ENCODE measurements at regions not wholly inside any gene's neighbourhood (a gene's known extent, or its start where the extent isn't known, plus 50 kb on each side); places are given as distances from the start of the nearest gene placed in this dataset.

DNA sequence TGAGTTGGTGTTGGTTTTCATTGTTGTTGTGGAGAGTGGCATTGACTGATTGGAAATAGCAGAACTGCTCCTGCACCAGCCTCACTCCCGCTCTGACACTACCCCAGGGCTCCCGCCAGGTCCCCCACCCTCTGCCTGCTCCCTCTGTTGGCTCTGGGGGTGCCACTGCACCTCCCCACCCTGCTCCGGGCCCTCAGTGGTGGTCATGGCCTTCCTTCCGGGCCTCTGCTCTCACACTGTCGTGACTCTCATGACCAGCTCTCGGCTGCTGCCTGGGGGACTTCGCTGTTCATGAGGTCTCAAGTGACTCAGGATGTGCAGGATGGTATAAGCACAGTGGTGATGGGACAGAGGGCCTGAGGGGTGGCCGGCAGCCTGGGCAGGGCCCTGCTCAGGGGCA, 113.2 kb downstream of the MARCHF4 start:
- H2AFZ ChIP-seq (ENCODE audit: low read length): no peak overlapping the region

DNA sequence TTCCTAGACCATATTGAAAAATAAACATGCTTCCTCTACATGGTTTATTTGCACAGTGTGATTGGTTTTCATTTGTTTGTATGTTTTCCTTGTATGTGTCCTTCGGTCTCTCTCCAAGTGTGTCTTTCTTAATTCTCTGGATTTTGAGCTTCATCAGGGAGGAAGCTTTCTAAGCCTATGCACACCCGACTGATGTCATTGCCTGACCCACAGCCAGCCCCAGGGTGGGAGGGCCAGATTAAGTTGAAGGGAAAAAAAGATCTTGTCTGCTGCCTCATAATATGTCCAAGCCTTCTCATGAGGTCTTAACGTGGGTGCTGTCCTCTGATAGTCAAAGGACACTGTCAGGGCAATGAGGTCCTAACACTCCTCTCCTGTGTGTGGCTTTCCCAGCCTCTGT, 115.2 kb downstream of the MARCHF4 start:
- no peaks in the 10 kb centered on the region for H3K9me3 ChIP-seq (ENCODE audit: insufficient read depth, low read depth, low read length)
- H3K27me3 ChIP-seq (ENCODE audit: insufficient read depth, low read length, poor library complexity, severe bottlenecking): no peaks in the 10 kb centered on the region
- H2AFZ ChIP-seq (ENCODE audit: low read length): no peak overlapping the region
- no peaks in the 10 kb centered on the region for H3K79me2 ChIP-seq (ENCODE audit: insufficient read depth, low read length)
- TF ChIP-seq, protein P1, sequence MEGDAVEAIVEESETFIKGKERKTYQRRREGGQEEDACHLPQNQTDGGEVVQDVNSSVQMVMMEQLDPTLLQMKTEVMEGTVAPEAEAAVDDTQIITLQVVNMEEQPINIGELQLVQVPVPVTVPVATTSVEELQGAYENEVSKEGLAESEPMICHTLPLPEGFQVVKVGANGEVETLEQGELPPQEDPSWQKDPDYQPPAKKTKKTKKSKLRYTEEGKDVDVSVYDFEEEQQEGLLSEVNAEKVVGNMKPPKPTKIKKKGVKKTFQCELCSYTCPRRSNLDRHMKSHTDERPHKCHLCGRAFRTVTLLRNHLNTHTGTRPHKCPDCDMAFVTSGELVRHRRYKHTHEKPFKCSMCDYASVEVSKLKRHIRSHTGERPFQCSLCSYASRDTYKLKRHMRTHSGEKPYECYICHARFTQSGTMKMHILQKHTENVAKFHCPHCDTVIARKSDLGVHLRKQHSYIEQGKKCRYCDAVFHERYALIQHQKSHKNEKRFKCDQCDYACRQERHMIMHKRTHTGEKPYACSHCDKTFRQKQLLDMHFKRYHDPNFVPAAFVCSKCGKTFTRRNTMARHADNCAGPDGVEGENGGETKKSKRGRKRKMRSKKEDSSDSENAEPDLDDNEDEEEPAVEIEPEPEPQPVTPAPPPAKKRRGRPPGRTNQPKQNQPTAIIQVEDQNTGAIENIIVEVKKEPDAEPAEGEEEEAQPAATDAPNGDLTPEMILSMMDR (conservative IDR thresholded peaks at IDR 0.05; ENCODE audit: low read length): no peak
- TF ChIP-seq EZH2phosphoT487 (IDR thresholded peaks at IDR 0.05; ENCODE audit: borderline replicate concordance): no peak
- H3K9me2 ChIP-seq (replicated peaks; ENCODE audit: low read depth, low read length): no peaks in the 10 kb centered on the region
- no peak overlapping the region for H3K4me3 ChIP-seq (ENCODE audit: low read length, poor library complexity, severe bottlenecking)
- no peaks in the 10 kb centered on the region for H4K20me1 ChIP-seq (ENCODE audit: insufficient read depth, low read length, poor library complexity, severe bottlenecking)
- H3K9ac ChIP-seq (ENCODE audit: low read depth, low read length, poor library complexity, severe bottlenecking): no peak overlapping the region
- no peaks in the 10 kb centered on the region for H3K36me3 ChIP-seq (ENCODE audit: insufficient read depth, low read length)
- no peak overlapping the region for H3K4me2 ChIP-seq (ENCODE audit: low read depth, low read length, poor library complexity, severe bottlenecking)
- H3F3A ChIP-seq (ENCODE audit: low read depth): no peaks in the 10 kb centered on the region
- peaks cover 26% of the 10 kb centered on the region for H3K4me1 ChIP-seq (ENCODE audit: insufficient read depth, low read length, poor library complexity, severe bottlenecking)

More for the DNA sequence above, 113.2 kb downstream of the MARCHF4 start:
- Histone ChIP-seq H4K20me1 (ENCODE audit: insufficient read depth, low read length, poor library complexity, severe bottlenecking) (no peaks in the 10 kb centered on the region), H3K79me2 (ENCODE audit: insufficient read depth, low read length) (no peaks in the 10 kb centered on the region), H3K36me3 (ENCODE audit: insufficient read depth, low read length) (no peaks in the 10 kb centered on the region), H3K4me2 (ENCODE audit: low read depth, low read length, poor library complexity, severe bottlenecking) (peak overlapping the region; percentile 18), H3K9ac (ENCODE audit: low read depth, low read length, poor library complexity, severe bottlenecking) (no peak overlapping the region), H3K27me3 (ENCODE audit: insufficient read depth, low read length, poor library complexity, severe bottlenecking) (no peaks in the 10 kb centered on the region), H3K4me3 (ENCODE audit: low read length, poor library complexity, severe bottlenecking) (no peak overlapping the region), H3K9me3 (ENCODE audit: insufficient read depth, low read depth, low read length) (no peaks in the 10 kb centered on the region), H3K9me2 (replicated peaks; ENCODE audit: low read depth, low read length) (no peaks in the 10 kb centered on the region), H3F3A (ENCODE audit: low read depth) (no peaks in the 10 kb centered on the region), H3K4me1 (ENCODE audit: insufficient read depth, low read length, poor library complexity, severe bottlenecking) (peaks cover 18% of the 10 kb centered on the region)
- TF ChIP-seq, protein P1 (conservative IDR thresholded peaks at IDR 0.05; ENCODE audit: low read length): no peak
- no peak for TF ChIP-seq EZH2phosphoT487 (IDR thresholded peaks at IDR 0.05; ENCODE audit: borderline replicate concordance)

All from Loucy (cell line).